MM.1S (cell line): ENCODE measurements at regions not wholly inside any gene's neighbourhood (a gene's known extent, or its start where the extent isn't known, plus 50 kb on each side); places are given as distances from the start of the nearest gene placed in this dataset.

ENCODE experiments used
- DNase-seq: peaks from one replicate; pipeline ENCODE4 v3.0.0-alpha.2; 2015
- H2AFZ ChIP-seq: fragments of 300-600 bp; sonication (generic); 2 replicates; pipeline ENCODE4 v1.6.0; 2016; ENCODE audit warnings: antibody characterized with exemption, low read length
- H3F3A ChIP-seq: fragments of 300-600 bp; sonication (generic); 2 replicates; pipeline ENCODE4 v1.6.1; 2016; ENCODE audit warnings: mild to moderate bottlenecking, antibody characterized with exemption, low read length, moderate library complexity, mixed read lengths; ENCODE audit not compliant: insufficient read depth
- H3K27ac ChIP-seq: fragments of 300-600 bp; sonication (generic); 2 replicates; pipeline ENCODE4 v1.5.1; 2016; ENCODE audit warnings: mild to moderate bottlenecking, low read length
- H3K27me3 ChIP-seq: fragments of 300-600 bp; sonication (generic); replicated peaks from 2 replicates; pipeline ENCODE4 v1.6.0; 2016; ENCODE audit warnings: low read length; ENCODE audit not compliant: insufficient read depth
- H3K36me3 ChIP-seq: fragments of 300-600 bp; sonication (generic); replicated peaks from 2 replicates; pipeline ENCODE4 v1.6.1; 2016; ENCODE audit warnings: mild to moderate bottlenecking, low read length, mixed read lengths; ENCODE audit not compliant: insufficient read depth
- H3K4me1 ChIP-seq: fragments of 300-600 bp; sonication (generic); 2 replicates; pipeline ENCODE4 v1.6.1; 2016; ENCODE audit warnings: low read length, mixed read lengths
- H3K4me2 ChIP-seq: fragments of 300-600 bp; sonication (generic); 2 replicates; pipeline ENCODE4 v1.6.0; 2016; ENCODE audit warnings: low read depth, low read length
- H3K4me3 ChIP-seq: fragments of 300-600 bp; sonication (generic); 2 replicates; pipeline ENCODE4 v1.5.1; 2016; ENCODE audit warnings: low read length, mixed read lengths
- H3K79me2 ChIP-seq: fragments of 300-600 bp; sonication (generic); 2 replicates; pipeline ENCODE4 v1.6.1; 2016; ENCODE audit warnings: mixed run types, low read length, mixed read lengths
- H3K9ac ChIP-seq: fragments of 300-600 bp; sonication (generic); 2 replicates; pipeline ENCODE4 v1.6.1; 2016; ENCODE audit warnings: low read length, mixed read lengths
- H3K9me2 ChIP-seq: fragments of 300-600 bp; sonication (generic); replicated peaks from 2 replicates; pipeline ENCODE4 v1.6.1; 2016; ENCODE audit warnings: mild to moderate bottlenecking, low read length, mixed read lengths; ENCODE audit not compliant: insufficient read depth
- H3K9me3 ChIP-seq: fragments of 300-600 bp; sonication (generic); replicated peaks from 2 replicates; pipeline ENCODE4 v1.6.1; 2016; ENCODE audit warnings: mild to moderate bottlenecking, low read length, mixed read lengths; ENCODE audit not compliant: insufficient read depth
- H4K20me1 ChIP-seq: fragments of 300-600 bp; sonication (generic); 2 replicates; pipeline ENCODE4 v1.6.1; 2016; ENCODE audit warnings: mild to moderate bottlenecking, low read length, moderate library complexity, mixed read lengths; ENCODE audit not compliant: insufficient read depth
- CTCF ChIP-seq: fragments of 300-600 bp; sonication (generic); IDR thresholded peaks from 2 replicates; pipeline ENCODE4 v1.5.1; 2016; ENCODE audit warnings: antibody characterized with exemption, low read length, mixed read lengths
- EZH2 ChIP-seq: fragments of 300-600 bp; sonication (generic); optimal IDR thresholded peaks from 2 replicates; pipeline ENCODE3; 2017; ENCODE audit warnings: low read depth, mild to moderate bottlenecking, antibody characterized with exemption, low read length, mixed read lengths
- EZH2phosphoT487 ChIP-seq: fragments of 300-600 bp; sonication (generic); IDR thresholded peaks from 2 replicates; pipeline ENCODE4 v1.6.1; 2018; ENCODE audit warnings: antibody characterized with exemption, low read length

- Histone ChIP-seq H3K9me3 (no peaks in the 10 kb centered on the region), H3K36me3 (no peaks in the 10 kb centered on the region), H3F3A (no peaks in the 10 kb centered on the region), H3K4me2 (no peak overlapping the region), H3K27ac (no peak overlapping the region), H3K79me2 (no peaks in the 10 kb centered on the region), H4K20me1 (no peaks in the 10 kb centered on the region), H3K9me2 (no peaks in the 10 kb centered on the region), H3K27me3 (no peaks in the 10 kb centered on the region), H3K4me3 (no peak overlapping the region), H3K9ac (no peak overlapping the region), H2AFZ (no peak overlapping the region), H3K4me1 (no peaks in the 10 kb centered on the region)
- no peak for TF ChIP-seq EZH2
- TF ChIP-seq EZH2phosphoT487 = no peak
- TF ChIP-seq CTCF = no peak
- DNase-seq = no peak
Measured at GRCh38 chr20:40191573-40191972, 497.5 kb downstream of the MAFB start.

DNA sequence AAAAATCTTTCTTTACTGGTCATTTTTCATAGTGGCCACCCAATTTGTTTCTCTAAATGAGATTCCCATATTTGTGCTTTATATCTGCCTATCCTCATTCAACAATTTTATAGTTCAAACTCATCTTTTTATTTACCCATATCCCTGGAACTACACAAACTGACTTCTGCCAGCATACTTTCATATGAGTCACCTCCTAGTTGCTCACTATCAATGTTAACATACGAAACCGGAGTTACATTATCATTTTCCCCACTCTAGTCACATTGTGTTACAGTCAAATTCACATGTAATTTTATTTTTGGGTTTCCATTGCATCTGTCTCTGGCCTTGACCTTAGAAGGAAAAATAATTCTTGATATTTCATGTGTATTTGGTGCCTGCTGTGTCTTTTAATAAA lies 499.4 kb downstream of the MAFB start:
- no peaks in the 10 kb centered on the region for H4K20me1 ChIP-seq
- no peak overlapping the region for H2AFZ ChIP-seq
- no peak overlapping the region for H3K4me2 ChIP-seq
- H3K79me2 ChIP-seq = no peaks in the 10 kb centered on the region
- no peak overlapping the region for H3K9ac ChIP-seq
- no peak for DNase-seq
- H3K27me3 ChIP-seq = no peaks in the 10 kb centered on the region
- no peak for TF ChIP-seq CTCF
- no peak for TF ChIP-seq EZH2phosphoT487
- TF ChIP-seq EZH2 = no peak
- no peaks in the 10 kb centered on the region for H3K36me3 ChIP-seq
- H3K4me3 ChIP-seq = no peak overlapping the region
- H3K27ac ChIP-seq = no peak overlapping the region
- no peaks in the 10 kb centered on the region for H3K9me3 ChIP-seq
- no peaks in the 10 kb centered on the region for H3K4me1 ChIP-seq
- H3K9me2 ChIP-seq = no peaks in the 10 kb centered on the region
- no peaks in the 10 kb centered on the region for H3F3A ChIP-seq

- Histone ChIP-seq H3K4me3 (no peak overlapping the region), H4K20me1 (no peaks in the 10 kb centered on the region), H3K4me2 (no peak overlapping the region), H3K4me1 (no peaks in the 10 kb centered on the region), H3K36me3 (no peaks in the 10 kb centered on the region), H3K79me2 (no peaks in the 10 kb centered on the region), H3K9me2 (no peaks in the 10 kb centered on the region), H2AFZ (no peak overlapping the region), H3K9me3 (no peaks in the 10 kb centered on the region), H3K9ac (no peak overlapping the region), H3K27ac (no peak overlapping the region), H3K27me3 (no peaks in the 10 kb centered on the region), H3F3A (no peaks in the 10 kb centered on the region)
- TF ChIP-seq EZH2 = no peak
- no peak for TF ChIP-seq EZH2phosphoT487
- TF ChIP-seq CTCF = no peak
- DNase-seq = no peak
Measured at GRCh38 chr20:40188319-40188718, 500.7 kb downstream of the MAFB start.

- no peaks in the 10 kb centered on the region for H3K27me3 ChIP-seq
- no peaks in the 10 kb centered on the region for H3F3A ChIP-seq
- H3K36me3 ChIP-seq = no peaks in the 10 kb centered on the region
- H3K4me2 ChIP-seq = no peak overlapping the region
- H3K9ac ChIP-seq = no peak overlapping the region
- no peak overlapping the region for H2AFZ ChIP-seq
- H3K9me3 ChIP-seq = no peaks in the 10 kb centered on the region
- no peaks in the 10 kb centered on the region for H3K79me2 ChIP-seq
- TF ChIP-seq EZH2 (no peak), CTCF (no peak), EZH2phosphoT487 (no peak)
- H3K27ac ChIP-seq = no peak overlapping the region
- DNase-seq = no peak
- no peaks in the 10 kb centered on the region for H4K20me1 ChIP-seq
- H3K4me1 ChIP-seq = no peaks in the 10 kb centered on the region
- no peak overlapping the region for H3K4me3 ChIP-seq
- no peaks in the 10 kb centered on the region for H3K9me2 ChIP-seq
Measured at GRCh38 chr20:40186826-40187225, 502.2 kb downstream of the MAFB start.
